Mammary epithelial cell (primary cell): ENCODE measurements at regions not wholly inside any gene's neighbourhood (a gene's known extent, or its start where the extent isn't known, plus 50 kb on each side); places are given as distances from the start of the nearest gene placed in this dataset.

ENCODE experiments used
- EZH2 ChIP-seq: IDR thresholded peaks from 2 replicates; pipeline ENCODE4 v1.6.1; 2012; ENCODE audit warnings: low read length, inconsistent platforms, borderline replicate concordance
- TF ChIP-seq, protein P1 (sequence below), 2 donors: IDR thresholded peaks in 1 of 2; conservative IDR thresholded peaks in 1 of 2; 2 replicates each; pipeline ENCODE4 v1.5.1; 2011 to 2012; ENCODE audit warnings: inconsistent platforms in 2 of 2, low read length in 2 of 2, mild to moderate bottlenecking in 2 of 2, control low read depth in 1 of 2, low read depth in 1 of 2; ENCODE audit not compliant: insufficient read depth in 1 of 2; ENCODE audit errors: extremely low read depth in 1 of 2

DNA sequence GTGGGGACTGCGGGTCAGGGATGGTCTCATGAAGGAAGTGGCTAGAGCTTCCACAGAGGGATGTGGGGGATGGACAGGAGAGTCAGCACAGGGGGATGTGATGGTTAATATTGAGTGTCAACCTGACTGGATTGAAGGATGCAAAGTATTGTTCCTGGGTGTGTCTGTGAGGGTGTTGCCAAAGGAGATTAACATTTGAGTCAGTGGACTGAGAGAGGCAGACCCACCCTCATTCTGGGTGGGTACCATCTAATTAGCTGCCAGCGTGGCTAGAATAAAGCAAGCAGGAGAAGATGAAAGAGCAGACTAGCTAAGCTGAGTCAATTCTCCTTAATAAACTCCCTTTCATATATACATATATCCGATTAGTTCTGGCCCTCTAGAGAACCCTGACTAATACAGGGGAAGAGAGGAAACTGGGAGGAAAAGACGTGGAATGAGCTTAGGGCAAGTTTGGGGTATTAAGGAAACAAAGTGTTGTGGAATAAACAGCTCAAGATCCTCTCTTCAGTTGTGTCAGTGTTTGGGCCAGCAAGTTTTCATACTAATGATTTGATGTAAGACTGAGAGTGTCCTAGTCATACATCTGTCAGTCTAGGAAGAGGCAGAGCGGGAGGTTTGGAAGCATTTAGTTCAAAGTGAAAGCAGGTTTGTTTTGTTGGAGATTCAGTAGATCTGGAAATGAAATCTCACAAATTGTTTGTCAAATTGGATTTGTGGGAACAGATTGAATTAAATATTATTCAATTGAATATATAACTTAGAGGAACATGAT is 135.2 kb upstream of the NT5C1B start:
- TF ChIP-seq, protein P1, sequence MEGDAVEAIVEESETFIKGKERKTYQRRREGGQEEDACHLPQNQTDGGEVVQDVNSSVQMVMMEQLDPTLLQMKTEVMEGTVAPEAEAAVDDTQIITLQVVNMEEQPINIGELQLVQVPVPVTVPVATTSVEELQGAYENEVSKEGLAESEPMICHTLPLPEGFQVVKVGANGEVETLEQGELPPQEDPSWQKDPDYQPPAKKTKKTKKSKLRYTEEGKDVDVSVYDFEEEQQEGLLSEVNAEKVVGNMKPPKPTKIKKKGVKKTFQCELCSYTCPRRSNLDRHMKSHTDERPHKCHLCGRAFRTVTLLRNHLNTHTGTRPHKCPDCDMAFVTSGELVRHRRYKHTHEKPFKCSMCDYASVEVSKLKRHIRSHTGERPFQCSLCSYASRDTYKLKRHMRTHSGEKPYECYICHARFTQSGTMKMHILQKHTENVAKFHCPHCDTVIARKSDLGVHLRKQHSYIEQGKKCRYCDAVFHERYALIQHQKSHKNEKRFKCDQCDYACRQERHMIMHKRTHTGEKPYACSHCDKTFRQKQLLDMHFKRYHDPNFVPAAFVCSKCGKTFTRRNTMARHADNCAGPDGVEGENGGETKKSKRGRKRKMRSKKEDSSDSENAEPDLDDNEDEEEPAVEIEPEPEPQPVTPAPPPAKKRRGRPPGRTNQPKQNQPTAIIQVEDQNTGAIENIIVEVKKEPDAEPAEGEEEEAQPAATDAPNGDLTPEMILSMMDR (conservative IDR thresholded peaks at IDR 0.05 in 1 of 2, IDR thresholded peaks at IDR 0.05 in 1 of 2; ENCODE audit: extremely low read depth in 1 of 2, insufficient read depth in 1 of 2, low read depth in 1 of 2, low read length in 2 of 2): no peak
- TF ChIP-seq EZH2: no peak
